GM23338 (cell line): ENCODE measurements at regions not wholly inside any gene's neighbourhood (a gene's known extent, or its start where the extent isn't known, plus 50 kb on each side); places are given as distances from the start of the nearest gene placed in this dataset. TPM values are rescaled to one million over a fixed set of nuclear protein-coding genes. Genes with fewer than 3 reads are reported as not detected.

Experiments
- ATAC-seq: fragments of 200-7000 bp; cut with Tn5 transposase; 3 replicates; pipeline ENCODE4 v1.9.1; 2020
- DNase-seq: peaks from one replicate; pipeline ENCODE4 v3.0.0-alpha.2; 2015; ENCODE audit warnings: low spot score
- H2AFZ ChIP-seq: fragments of 200-600 bp; sonication (generic); 2 replicates; pipeline ENCODE4 v1.8.0; 2016; ENCODE audit warnings: antibody characterized with exemption, mild to moderate bottlenecking, moderate library complexity
- H3F3A ChIP-seq: fragments of 200-600 bp; sonication (generic); replicated peaks from 2 replicates; pipeline ENCODE4 v1.8.0; 2017; ENCODE audit warnings: antibody characterized with exemption, mixed run types, low read depth
- H3K27ac ChIP-seq: fragments of 200-600 bp; sonication (generic); 2 replicates; pipeline ENCODE4 v1.6.1; 2016; ENCODE audit warnings: low read depth
- H3K27me3 ChIP-seq: fragments of 200-600 bp; sonication (generic); 2 replicates; pipeline ENCODE4 v1.8.0; 2016; ENCODE audit warnings: mild to moderate bottlenecking, mixed run types, moderate library complexity; ENCODE audit not compliant: insufficient read depth
- H3K36me3 ChIP-seq: fragments of 200-600 bp; sonication (generic); 2 replicates; pipeline ENCODE4 v1.8.0; 2016; ENCODE audit warnings: mild to moderate bottlenecking; ENCODE audit not compliant: insufficient read depth
- H3K4me1 ChIP-seq: fragments of 200-600 bp; sonication (generic); 2 replicates; pipeline ENCODE4 v1.8.0; 2016; ENCODE audit warnings: mild to moderate bottlenecking, moderate library complexity; ENCODE audit not compliant: insufficient read depth
- H3K4me2 ChIP-seq: fragments of 200-600 bp; sonication (generic); 2 replicates; pipeline ENCODE4 v1.7.1; 2017; ENCODE audit warnings: mixed run types
- H3K4me3 ChIP-seq: fragments of 200-600 bp; sonication (generic); 2 replicates; pipeline ENCODE4 v1.6.1; 2016; ENCODE audit warnings: mixed run types
- H3K79me2 ChIP-seq: fragments of 200-600 bp; sonication (generic); replicated peaks from 2 replicates; pipeline ENCODE4 v1.8.0; 2017; ENCODE audit warnings: mild to moderate bottlenecking; ENCODE audit not compliant: insufficient read depth
- H3K9me2 ChIP-seq: fragments of 200-600 bp; sonication (generic); 2 replicates; pipeline ENCODE4 v1.8.0; 2017; ENCODE audit not compliant: insufficient read depth
- H4K20me1 ChIP-seq: fragments of 200-600 bp; sonication (generic); replicated peaks from 2 replicates; pipeline ENCODE4 v1.8.0; 2017; ENCODE audit warnings: mild to moderate bottlenecking; ENCODE audit not compliant: insufficient read depth
- H3K27ac Mint-ChIP-seq: 2 replicates; pipeline ENCODE4 v1.8.0; 2020; ENCODE audit warnings: inconsistent platforms, mild to moderate bottlenecking, moderate library complexity, mixed read lengths
- H3K27me3 Mint-ChIP-seq: 3 replicates; pipeline ENCODE4 v1.8.0; 2022; ENCODE audit warnings: low read depth, mild to moderate bottlenecking, moderate library complexity, mixed read lengths, inconsistent platforms; ENCODE audit not compliant: insufficient read depth, poor library complexity
- H3K36me3 Mint-ChIP-seq: 3 replicates; pipeline ENCODE4 v1.8.0; 2021; ENCODE audit warnings: low read depth, mild to moderate bottlenecking, inconsistent platforms, moderate library complexity, mixed read lengths
- H3K4me1 Mint-ChIP-seq: 3 replicates; pipeline ENCODE4 v1.8.0; 2020; ENCODE audit warnings: mild to moderate bottlenecking, inconsistent platforms, mixed read lengths
- H3K4me3 Mint-ChIP-seq: 3 replicates; pipeline ENCODE4 v1.8.0; 2021; ENCODE audit warnings: moderate library complexity, mild to moderate bottlenecking, inconsistent platforms, mixed read lengths
- H3K9me3 Mint-ChIP-seq: 3 replicates; pipeline ENCODE4 v1.8.0; 2020; ENCODE audit warnings: moderate library complexity, mild to moderate bottlenecking, inconsistent platforms, mixed read lengths
- CTCF ChIP-seq, 2 experiments: fragments of 200-600 bp in 1 of 2; sonication (generic) in 1 of 2; conservative IDR thresholded peaks; 2 replicates each; pipeline versions ENCODE4 v1.5.1 to v1.6.1; 2016 to 2017; ENCODE audit warnings: antibody characterized with exemption in 2 of 2, low read depth in 2 of 2, mild to moderate bottlenecking in 2 of 2, moderate library complexity in 1 of 2
- POLR2AphosphoS5 ChIP-seq: IDR thresholded peaks from 2 replicates; pipeline ENCODE4 v1.6.1; 2016; ENCODE audit warnings: antibody characterized with exemption, low read depth
- microRNA-seq: library from miRNA; unstranded; fragments of <30 nt; microRNA quantifications from one replicate; pipeline ENCODE4, GENCODE V29; 2017
- small RNA-seq: library from RNA; depleted of rRNA; stranded (forward); fragments of <200 nt; gene quantifications from one replicate; pipeline ENCODE3, GENCODE V24; 2014; ENCODE audit warnings: low replicate concordance

- H3K4me1 ChIP-seq: no peaks in the 10 kb centered on the region
- no peak overlapping the region for H3K27ac Mint-ChIP-seq
- H3K27me3 ChIP-seq: no peaks in the 10 kb centered on the region
- TF ChIP-seq CTCF (conservative IDR thresholded peaks at IDR 0.05; ENCODE audit: low read depth in 2 of 2): peak; percentile 68 to 87
- no peak for TF ChIP-seq POLR2AphosphoS5
- no peaks in the 10 kb centered on the region for H3K4me1 Mint-ChIP-seq
- no peak overlapping the region for H3K4me3 ChIP-seq
- 0 out of 2 replicates have a peak, but pooled peaks cover 7% of the 10 kb centered on the region for H3K9me2 ChIP-seq
- H3K4me2 ChIP-seq: no peak overlapping the region
- H3K27ac ChIP-seq: no peak overlapping the region
- H3F3A ChIP-seq: no peaks in the 10 kb centered on the region
- ATAC-seq (peak; percentile 96), DNase-seq (peak; percentile 64)
- H2AFZ ChIP-seq: peak overlapping the region; percentile 92
- peaks cover 3% of the 10 kb centered on the region for H3K9me3 Mint-ChIP-seq
- H3K79me2 ChIP-seq: no peaks in the 10 kb centered on the region
- no peak overlapping the region for H3K4me3 Mint-ChIP-seq
- no peaks in the 10 kb centered on the region for H4K20me1 ChIP-seq
- no peaks in the 10 kb centered on the region for H3K36me3 ChIP-seq
- H3K36me3 Mint-ChIP-seq: peaks cover 1% of the 10 kb centered on the region; the same call in 2 of the 3 replicates
- H3K27me3 Mint-ChIP-seq: peaks cover 3% of the 10 kb centered on the region
Observed at GRCh38 chr3:111012388-111013248, 59.0 kb upstream of the NECTIN3 start.

Small RNA genes in the stretch of these regions (microRNA-seq; reads per million reads assigned to microRNA genes)
- gene MIR4445: not detected

Small RNA genes in the stretch of these regions (small RNA-seq; reads per million reads assigned to genes)
- gene AC078918.1: not detected
- gene MIR4445: not detected
- gene RF00019: not detected
- gene RNU6ATAC15P: not detected
